ENCODE measurements at regions not wholly inside any gene's neighbourhood (a gene's known extent, or its start where the extent isn't known, plus 50 kb on each side); places are given as distances from the start of the nearest gene placed in this dataset.

DNA sequence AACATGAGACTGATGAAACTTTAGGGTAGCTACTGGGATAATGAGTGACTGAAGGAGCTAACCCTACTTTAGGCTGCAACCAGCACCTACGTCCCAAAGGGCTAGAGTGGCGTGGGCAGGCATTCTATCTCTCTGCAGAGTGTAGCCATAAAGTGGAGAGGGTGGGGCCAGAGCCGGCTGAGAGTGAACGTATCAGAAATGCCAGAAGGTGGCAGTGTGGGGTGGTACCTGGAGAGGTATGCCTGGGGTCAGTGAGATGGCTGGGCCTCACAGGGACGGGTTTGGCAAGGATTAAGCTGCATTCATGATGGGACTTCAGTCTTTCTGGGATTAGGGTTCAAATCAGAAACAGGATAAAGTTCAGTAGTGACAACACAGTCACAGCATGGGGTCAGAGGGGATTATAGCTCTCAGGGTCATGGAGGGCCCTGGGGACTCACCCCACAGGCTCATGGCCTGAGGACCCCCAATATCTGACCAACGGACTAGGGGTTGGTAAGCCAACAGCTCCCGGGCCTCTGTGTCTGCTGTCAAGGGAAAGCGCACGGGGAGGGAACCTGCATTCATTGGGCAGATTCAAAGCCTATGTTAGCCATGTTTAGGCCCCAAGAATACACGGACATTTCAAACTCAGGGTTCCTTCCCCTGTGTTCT is 86.5 kb upstream of the FOXB1 start:
- TF ChIP-seq TAF1 (IDR thresholded peaks at IDR 0.05; ENCODE audit: low read depth, low read length), result no peak
- TF ChIP-seq POLR2A (IDR thresholded peaks at IDR 0.05; ENCODE audit: low read depth, low read length), result no peak
- TF ChIP-seq POLR2AphosphoS5 (IDR thresholded peaks at IDR 0.05; ENCODE audit: low read depth, low read length), result no peak
- no peak for TF ChIP-seq SPI1 (IDR thresholded peaks at IDR 0.05; ENCODE audit: low read depth, low read length)

Data from GM12891 (cell line).